Hematopoietic multipotent progenitor cell treated with erythropoietin and hydrocortisone succinate and interleukin-3 and kit ligand, for 8 days (in vitro differentiated cells): ENCODE measurements at regions not wholly inside any gene's neighbourhood (a gene's known extent, or its start where the extent isn't known, plus 50 kb on each side); places are given as distances from the start of the nearest gene placed in this dataset.
"Not testable (repeated sequence)": the region's sequence is repeated elsewhere in the genome, so short reads cannot be mapped to it uniquely, and the experiment has no call there.

ENCODE experiments used
- DNase-seq: peaks from one replicate; pipeline ENCODE4 v3.0.0-alpha.2; 2015

- not testable (repeated sequence) for DNase-seq
Measured at GRCh38 chr7:38331853-38332595, 58.6 kb upstream of the TARP start.

GRCh38 chr7:38330861-38331621, 57.6 kb upstream of the TARP start:
- DNase-seq, result peak; percentile 36

GRCh38 chr7:38330039-38330438, 56.6 kb upstream of the TARP start:
- no peak for DNase-seq

- DNase-seq, result no peak
Measured at GRCh38 chr7:38329340-38329739, 55.9 kb upstream of the TARP start.

GRCh38 chr7:38328814-38329213, 55.4 kb upstream of the TARP start:
- no peak for DNase-seq

GRCh38 chr7:38327637-38328036, 54.2 kb upstream of the TARP start:
- no peak for DNase-seq
